Gastroesophageal sphincter (tissue), 3 donors: ENCODE measurements at regions not wholly inside any gene's neighbourhood (a gene's known extent, or its start where the extent isn't known, plus 50 kb on each side); places are given as distances from the start of the nearest gene placed in this dataset.
"Not testable (repeated sequence)": the region's sequence is repeated elsewhere in the genome, so short reads cannot be mapped to it uniquely, and the experiment has no call there.

Experiments used
- POLR2A ChIP-seq, 2 donors: fragments of 450-650 bp; IDR thresholded peaks; one replicate each; pipeline ENCODE4 v1.6.1; 2017; ENCODE audit warnings: antibody characterized with exemption in 2 of 2, mild to moderate bottlenecking in 2 of 2, moderate library complexity in 1 of 2
- TF ChIP-seq, protein P1 (sequence below), 4 experiments: fragments of 200-600 bp in 2 of 4; fragments of 450-650 bp in 2 of 4; sonication (generic) in 1 of 4; IDR thresholded peaks; one replicate each; pipeline ENCODE4 v1.5.1; 2017 to 2019; ENCODE audit warnings: antibody characterized with exemption in 4 of 4, mild to moderate bottlenecking in 2 of 4, moderate library complexity in 2 of 4

GRCh38 chr20:12004776-12005175, 87.1 kb downstream of the BTBD3 start:
- TF ChIP-seq POLR2A (IDR thresholded peaks at IDR 0.05), result not testable (repeated sequence)
- TF ChIP-seq, protein P1, sequence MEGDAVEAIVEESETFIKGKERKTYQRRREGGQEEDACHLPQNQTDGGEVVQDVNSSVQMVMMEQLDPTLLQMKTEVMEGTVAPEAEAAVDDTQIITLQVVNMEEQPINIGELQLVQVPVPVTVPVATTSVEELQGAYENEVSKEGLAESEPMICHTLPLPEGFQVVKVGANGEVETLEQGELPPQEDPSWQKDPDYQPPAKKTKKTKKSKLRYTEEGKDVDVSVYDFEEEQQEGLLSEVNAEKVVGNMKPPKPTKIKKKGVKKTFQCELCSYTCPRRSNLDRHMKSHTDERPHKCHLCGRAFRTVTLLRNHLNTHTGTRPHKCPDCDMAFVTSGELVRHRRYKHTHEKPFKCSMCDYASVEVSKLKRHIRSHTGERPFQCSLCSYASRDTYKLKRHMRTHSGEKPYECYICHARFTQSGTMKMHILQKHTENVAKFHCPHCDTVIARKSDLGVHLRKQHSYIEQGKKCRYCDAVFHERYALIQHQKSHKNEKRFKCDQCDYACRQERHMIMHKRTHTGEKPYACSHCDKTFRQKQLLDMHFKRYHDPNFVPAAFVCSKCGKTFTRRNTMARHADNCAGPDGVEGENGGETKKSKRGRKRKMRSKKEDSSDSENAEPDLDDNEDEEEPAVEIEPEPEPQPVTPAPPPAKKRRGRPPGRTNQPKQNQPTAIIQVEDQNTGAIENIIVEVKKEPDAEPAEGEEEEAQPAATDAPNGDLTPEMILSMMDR (IDR thresholded peaks at IDR 0.05), result not testable (repeated sequence)
